CD14-positive monocyte (primary cell): ENCODE measurements at regions not wholly inside any gene's neighbourhood (a gene's known extent, or its start where the extent isn't known, plus 50 kb on each side); places are given as distances from the start of the nearest gene placed in this dataset.

Experiments
- DNase-seq, 3 donors: peaks; one replicate each; pipeline ENCODE4 v3.0.0-alpha.2; 2011 to 2022
- H2AFZ ChIP-seq: 2 replicates; pipeline ENCODE4 v1.6.0; 2012; ENCODE audit warnings: mild to moderate bottlenecking, low read depth, low read length, inconsistent platforms; ENCODE audit not compliant: insufficient read depth, poor library complexity, severe bottlenecking
- H3K27ac ChIP-seq, 2 donors: 1 replicate in 1 of 2; 2 replicates in 1 of 2; pipeline ENCODE4 v1.5.1; 2012 to 2013; ENCODE audit warnings: low read length in 2 of 2, control low read depth in 1 of 2, inconsistent platforms in 1 of 2, low read depth in 1 of 2, mild to moderate bottlenecking in 1 of 2
- H3K27me3 ChIP-seq, 2 donors: one replicate each; pipeline versions ENCODE4 v1.6.0 to v1.6.1; 2011 to 2013; ENCODE audit warnings: low read length in 2 of 2; ENCODE audit not compliant: control insufficient read depth in 2 of 2, insufficient read depth in 2 of 2
- H3K36me3 ChIP-seq, 2 donors: replicated peaks in 1 of 2; 1 replicate in 1 of 2; 2 replicates in 1 of 2; pipeline versions ENCODE4 v1.5.1 to v1.6.1; 2012 to 2013; ENCODE audit warnings: low read length in 2 of 2, control low read depth in 1 of 2, inconsistent platforms in 1 of 2, mild to moderate bottlenecking in 1 of 2; ENCODE audit not compliant: insufficient read depth in 2 of 2, control insufficient read depth in 1 of 2
- H3K4me1 ChIP-seq, 2 donors: 1 replicate in 1 of 2; 2 replicates in 1 of 2; pipeline versions ENCODE4 v1.5.1 to v1.6.1; 2012 to 2013; ENCODE audit warnings: low read length in 2 of 2, control low read depth in 1 of 2, inconsistent platforms in 1 of 2, mild to moderate bottlenecking in 1 of 2, moderate library complexity in 1 of 2; ENCODE audit not compliant: insufficient read depth in 2 of 2, control insufficient read depth in 1 of 2
- H3K4me2 ChIP-seq: replicated peaks from 2 replicates; pipeline ENCODE3; 2012; ENCODE audit warnings: low read length, moderate library complexity, mild to moderate bottlenecking; ENCODE audit not compliant: poor library complexity, severe bottlenecking; ENCODE audit errors: extremely low read depth
- H3K4me3 ChIP-seq, 3 experiments: fragments of 200-600 bp in 1 of 3; sonication (generic) in 1 of 3; replicated peaks in 1 of 3; 1 replicate in 2 of 3; 2 replicates in 1 of 3; pipeline ENCODE4 v1.5.1; 2011 to 2013; ENCODE audit warnings: low read length in 3 of 3, mild to moderate bottlenecking in 3 of 3, control low read depth in 2 of 3, low read depth in 2 of 3, inconsistent platforms in 1 of 3, moderate library complexity in 1 of 3
- H3K79me2 ChIP-seq: 2 replicates; pipeline ENCODE4 v1.6.0; 2012; ENCODE audit warnings: mild to moderate bottlenecking, control low read depth, inconsistent platforms, low read length, moderate library complexity; ENCODE audit not compliant: insufficient read depth
- H3K9ac ChIP-seq: 2 replicates; pipeline ENCODE4 v1.6.0; 2017; ENCODE audit warnings: low read length, mild to moderate bottlenecking; ENCODE audit not compliant: insufficient read depth, poor library complexity, severe bottlenecking
- H3K9me3 ChIP-seq, 2 donors: replicated peaks in 1 of 2; 1 replicate in 1 of 2; 2 replicates in 1 of 2; pipeline versions ENCODE4 v1.5.1 to v1.6.1; 2012 to 2013; ENCODE audit warnings: low read length in 2 of 2, control low read depth in 1 of 2; ENCODE audit not compliant: control insufficient read depth in 1 of 2, insufficient read depth in 1 of 2
- H4K20me1 ChIP-seq: 2 replicates; pipeline ENCODE4 v1.6.0; 2012; ENCODE audit warnings: mild to moderate bottlenecking, low read length, control low read depth, moderate library complexity; ENCODE audit not compliant: insufficient read depth
- H3K27ac Mint-ChIP-seq, 7 donors: one replicate each; pipeline ENCODE4 v1.8.0; 2020; ENCODE audit warnings: mild to moderate bottlenecking in 7 of 7, mixed read lengths in 7 of 7, moderate library complexity in 6 of 7, inconsistent platforms in 2 of 7
- H3K27me3 Mint-ChIP-seq, 3 donors: one replicate each; pipeline ENCODE4 v1.8.0; 2021 to 2022; ENCODE audit warnings: low read depth in 3 of 3, mild to moderate bottlenecking in 3 of 3, mixed read lengths in 3 of 3, moderate library complexity in 3 of 3, inconsistent platforms in 1 of 3
- H3K36me3 Mint-ChIP-seq, 2 donors: one replicate each; pipeline ENCODE4 v1.8.0; 2020; ENCODE audit warnings: mixed read lengths in 2 of 2, inconsistent platforms in 1 of 2, mild to moderate bottlenecking in 1 of 2
- H3K4me1 Mint-ChIP-seq: one replicate; pipeline ENCODE4 v1.8.0; 2020; ENCODE audit warnings: mild to moderate bottlenecking, mixed read lengths
- H3K4me3 Mint-ChIP-seq, 2 donors: one replicate each; pipeline ENCODE4 v1.8.0; 2020; ENCODE audit warnings: mild to moderate bottlenecking in 2 of 2, mixed read lengths in 2 of 2, moderate library complexity in 1 of 2
- H3K9me3 Mint-ChIP-seq, 7 donors: one replicate each; pipeline ENCODE4 v1.8.0; 2020 to 2022; ENCODE audit warnings: mixed read lengths in 7 of 7, mild to moderate bottlenecking in 6 of 7, moderate library complexity in 6 of 7, inconsistent platforms in 2 of 7
- WGBS: methylation state at CpG from one replicate; pipeline ENCODE4 v1.1.5; 2013; ENCODE audit warnings: missing lambda C conversion rate; ENCODE audit not compliant: insufficient coverage; 5-methylcytosine and 5-hydroxymethylcytosine counted together
- intact Hi-C, 2 donors: fragments of 100-400 bp; cut with micrococcal nuclease; formaldehyde crosslinking; loops; one replicate each; pipeline versions ENCODE4 v1.15.0 to v1.15.1; 2023
- TF ChIP-seq, protein P1 (sequence below): fragments of 200-600 bp; IDR thresholded peaks from one replicate; pipeline ENCODE4 v1.8.0; 2022; ENCODE audit warnings: antibody characterized with exemption, mild to moderate bottlenecking

DNA sequence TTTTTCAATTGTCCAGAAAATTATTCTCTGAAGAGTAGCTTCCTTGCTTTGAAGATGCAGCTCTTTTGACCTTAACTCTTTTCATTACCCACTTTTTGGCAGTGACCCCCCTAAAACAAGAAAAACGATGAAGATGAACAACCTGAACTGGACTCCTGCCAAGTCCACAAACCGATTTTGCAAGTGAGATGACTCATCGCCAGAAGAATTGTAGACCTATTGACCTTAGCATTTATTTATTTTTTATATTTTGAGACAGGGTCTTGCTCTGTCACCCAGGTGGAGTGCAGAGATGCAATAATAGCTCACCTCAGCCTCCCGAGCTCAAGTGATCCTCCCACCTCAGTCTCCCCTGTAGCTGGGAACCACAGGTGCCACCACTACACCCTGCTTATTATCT, 859.2 kb downstream of the GATA3 start:
- Histone ChIP-seq H3K9me3 (peaks cover 0 to 3% of the 10 kb centered on the region in 2 donors), H3K36me3 (no peaks in the 10 kb centered on the region), H3K4me2 (no peak overlapping the region), H2AFZ (no peak overlapping the region), H3K9ac (no peak overlapping the region), H3K27ac (no peak overlapping the region), H3K79me2 (no peaks in the 10 kb centered on the region), H4K20me1 (no peaks in the 10 kb centered on the region), H3K27me3 (no peaks in the 10 kb centered on the region), H3K4me1 (no peaks in the 10 kb centered on the region), H3K4me3 (no peak overlapping the region)
- Mint-ChIP-seq H3K9me3 (peaks cover 0 to 7% (median 2%) of the 10 kb centered on the region in 7 donors), H3K36me3 (no peaks in the 10 kb centered on the region), H3K4me1 (no peaks in the 10 kb centered on the region), H3K27ac (no peak overlapping the region), H3K4me3 (no peak overlapping the region), H3K27me3 (peaks cover 0 to 2% (median 0%) of the 10 kb centered on the region in 3 donors)
- DNase-seq, result no peak
- intact Hi-C loops, result no loop called here
- TF ChIP-seq, protein P1, sequence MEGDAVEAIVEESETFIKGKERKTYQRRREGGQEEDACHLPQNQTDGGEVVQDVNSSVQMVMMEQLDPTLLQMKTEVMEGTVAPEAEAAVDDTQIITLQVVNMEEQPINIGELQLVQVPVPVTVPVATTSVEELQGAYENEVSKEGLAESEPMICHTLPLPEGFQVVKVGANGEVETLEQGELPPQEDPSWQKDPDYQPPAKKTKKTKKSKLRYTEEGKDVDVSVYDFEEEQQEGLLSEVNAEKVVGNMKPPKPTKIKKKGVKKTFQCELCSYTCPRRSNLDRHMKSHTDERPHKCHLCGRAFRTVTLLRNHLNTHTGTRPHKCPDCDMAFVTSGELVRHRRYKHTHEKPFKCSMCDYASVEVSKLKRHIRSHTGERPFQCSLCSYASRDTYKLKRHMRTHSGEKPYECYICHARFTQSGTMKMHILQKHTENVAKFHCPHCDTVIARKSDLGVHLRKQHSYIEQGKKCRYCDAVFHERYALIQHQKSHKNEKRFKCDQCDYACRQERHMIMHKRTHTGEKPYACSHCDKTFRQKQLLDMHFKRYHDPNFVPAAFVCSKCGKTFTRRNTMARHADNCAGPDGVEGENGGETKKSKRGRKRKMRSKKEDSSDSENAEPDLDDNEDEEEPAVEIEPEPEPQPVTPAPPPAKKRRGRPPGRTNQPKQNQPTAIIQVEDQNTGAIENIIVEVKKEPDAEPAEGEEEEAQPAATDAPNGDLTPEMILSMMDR, result no peak
- WGBS, result no CpG with 5 or more reads among the region's 4 CpGs

DNA sequence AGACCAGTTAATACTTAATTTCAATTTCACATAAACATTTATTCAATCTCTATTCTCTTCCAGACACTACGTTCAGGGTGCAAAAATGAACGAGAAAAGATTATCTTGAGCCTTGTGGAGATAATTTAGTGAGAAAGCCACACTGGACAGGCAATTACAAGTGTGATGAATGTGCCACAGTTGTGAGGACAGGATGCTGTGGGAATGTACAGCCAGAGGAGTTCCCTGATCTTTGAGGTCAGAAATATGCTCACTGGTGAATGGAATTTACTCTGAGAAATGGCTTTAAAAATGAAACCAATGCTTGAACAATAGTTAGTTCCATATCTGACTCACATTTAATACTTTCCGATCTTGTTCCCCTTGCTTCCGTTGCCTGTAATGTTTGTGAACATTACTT, 864.8 kb downstream of the GATA3 start:
- Histone ChIP-seq H3K9me3 (peaks cover 0 to 3% of the 10 kb centered on the region in 2 donors), H3K9ac (no peak overlapping the region), H3K4me1 (no peaks in the 10 kb centered on the region), H3K27ac (no peak overlapping the region), H3K4me2 (no peak overlapping the region), H3K36me3 (no peaks in the 10 kb centered on the region), H4K20me1 (no peaks in the 10 kb centered on the region), H3K27me3 (no peaks in the 10 kb centered on the region), H3K4me3 (no peak overlapping the region), H3K79me2 (no peaks in the 10 kb centered on the region), H2AFZ (no peak overlapping the region)
- Mint-ChIP-seq H3K36me3 (no peaks in the 10 kb centered on the region), H3K4me3 (no peak overlapping the region), H3K4me1 (no peaks in the 10 kb centered on the region), H3K9me3 (peaks cover 0 to 4% (median 0%) of the 10 kb centered on the region in 7 donors), H3K27ac (no peak overlapping the region), H3K27me3 (peaks cover 0 to 2% (median 0%) of the 10 kb centered on the region in 3 donors)
- WGBS, result no CpG with 5 or more reads among the region's 4 CpGs
- intact Hi-C loops, result no loop called here
- DNase-seq, result no peak
- TF ChIP-seq, protein P1, result no peak
